SK-N-SH (cell line): ENCODE measurements at regions not wholly inside any gene's neighbourhood (a gene's known extent, or its start where the extent isn't known, plus 50 kb on each side); places are given as distances from the start of the nearest gene placed in this dataset.

Source experiments
- CTCF ChIA-PET: fragments of 300-600, 350-600 bp; formaldehyde crosslinking; extraction: SDS; loops from one replicate; lab custom pipeline; 2021; lab: Yijun Ruan, JAX
- POLR2A ChIA-PET: fragments of 350-600 bp; sonication (Branson Sonifier 250); formaldehyde crosslinking; extraction: SDS; loops from one replicate; lab custom pipeline; 2020; ENCODE audit warnings: antibody characterized with exemption, inconsistent platforms; lab: Yijun Ruan, JAX
- DNase-seq: peaks from one replicate; pipeline ENCODE4 v3.0.0; 2012
- H2AFZ ChIP-seq: fragments of 200-600 bp; sonication (generic); 2 replicates; pipeline ENCODE4 v1.8.1; 2016; ENCODE audit warnings: antibody characterized with exemption, mild to moderate bottlenecking, low read depth
- H3F3A ChIP-seq: fragments of 200-600 bp; sonication (generic); replicated peaks from 2 replicates; pipeline ENCODE3; 2016; ENCODE audit warnings: antibody characterized with exemption, mild to moderate bottlenecking; ENCODE audit not compliant: insufficient read depth
- H3K27ac ChIP-seq, 2 experiments: fragments of 200-500 bp in 1 of 2; fragments of 200-600 bp in 1 of 2; sonication (Bioruptor generic) in 1 of 2; sonication (generic), shearing (Covaris generic) in 1 of 2; 2 replicates each; pipeline versions ENCODE4 v1.5.1 to v1.6.1; 2014 to 2016; ENCODE audit warnings: low read depth in 2 of 2, inconsistent platforms in 1 of 2, low read length in 1 of 2, mild to moderate bottlenecking in 1 of 2, mixed read lengths in 1 of 2
- H3K27me3 ChIP-seq: fragments of 200-600 bp; sonication (generic), shearing (Covaris generic); 2 replicates; pipeline ENCODE4 v1.6.1; 2016; ENCODE audit warnings: mixed run types; ENCODE audit not compliant: insufficient read depth
- H3K36me3 ChIP-seq, 2 experiments: fragments of 200-500 bp in 1 of 2; fragments of 200-600 bp in 1 of 2; sonication (Bioruptor generic) in 1 of 2; sonication (generic) in 1 of 2; replicated peaks in 1 of 2; 2 replicates each; pipeline versions ENCODE3 to v1.5.1; 2014 to 2016; ENCODE audit warnings: low read length in 1 of 2, mild to moderate bottlenecking in 1 of 2; ENCODE audit not compliant: insufficient read depth in 2 of 2, control insufficient read depth in 1 of 2
- H3K4me1 ChIP-seq, 2 experiments: fragments of 200-500 bp in 1 of 2; fragments of 200-600 bp in 1 of 2; sonication (Bioruptor generic) in 1 of 2; sonication (generic), shearing (Covaris generic) in 1 of 2; 2 replicates each; pipeline versions ENCODE4 v1.5.1 to v1.6.1; 2014 to 2016; ENCODE audit warnings: low read depth in 1 of 2, low read length in 1 of 2, mixed run types in 1 of 2; ENCODE audit not compliant: insufficient read depth in 2 of 2, control insufficient read depth in 1 of 2
- H3K4me2 ChIP-seq: fragments of 200-600 bp; sonication (generic), shearing (Covaris generic); 2 replicates; pipeline ENCODE4 v1.6.1; 2017; ENCODE audit warnings: mixed run types
- H3K4me3 ChIP-seq, 2 experiments: fragments of 200-500 bp in 1 of 2; fragments of 200-600 bp in 1 of 2; sonication (Bioruptor generic) in 1 of 2; sonication (generic), shearing (Covaris generic) in 1 of 2; 2 replicates each; pipeline versions ENCODE4 v1.5.1 to v1.8.1; 2014 to 2016; ENCODE audit warnings: low read depth in 2 of 2, inconsistent platforms in 1 of 2, low read length in 1 of 2, mild to moderate bottlenecking in 1 of 2, mixed read lengths in 1 of 2, moderate library complexity in 1 of 2
- H3K79me2 ChIP-seq: fragments of 200-600 bp; sonication (generic); 2 replicates; pipeline ENCODE4 v1.8.1; 2017; ENCODE audit warnings: mild to moderate bottlenecking; ENCODE audit not compliant: insufficient read depth
- H3K9ac ChIP-seq: fragments of 200-600 bp; sonication (generic); 2 replicates; pipeline ENCODE4 v1.6.1; 2017; ENCODE audit warnings: mixed run types
- H3K9me2 ChIP-seq: fragments of 200-600 bp; sonication (generic); 2 replicates; pipeline ENCODE4 v1.6.1; 2017; ENCODE audit warnings: mixed run types
- H3K9me3 ChIP-seq: fragments of 200-600 bp; sonication (generic); 2 replicates; pipeline ENCODE4 v1.6.1; 2017; ENCODE audit warnings: mixed run types, mild to moderate bottlenecking, moderate library complexity
- H4K20me1 ChIP-seq: fragments of 200-600 bp; sonication (generic); 2 replicates; pipeline ENCODE4 v1.6.1; 2017; ENCODE audit warnings: mild to moderate bottlenecking, mixed run types; ENCODE audit not compliant: insufficient read depth
- ELF1 ChIP-seq: IDR thresholded peaks from 2 replicates; pipeline ENCODE4 v1.4.0; 2012
- EZH2phosphoT487 ChIP-seq: fragments of 200-600 bp; sonication (generic); IDR thresholded peaks from 2 replicates; pipeline ENCODE4 v1.6.1; 2017; ENCODE audit warnings: low read depth, mixed run types, mild to moderate bottlenecking, antibody characterized with exemption, moderate library complexity, borderline replicate concordance
- FOSL2 ChIP-seq: IDR thresholded peaks from 2 replicates; pipeline ENCODE4 v1.4.0; 2012; ENCODE audit warnings: low read depth, mild to moderate bottlenecking, moderate library complexity, borderline replicate concordance
- FOXJ3 ChIP-seq: sonication (generic); formaldehyde crosslinking; IDR thresholded peaks from 2 replicates; pipeline ENCODE4 v1.5.1; 2020; ENCODE audit warnings: mild to moderate bottlenecking, missing genetic modification reagents
- FOXM1 ChIP-seq: IDR thresholded peaks from 2 replicates; pipeline ENCODE4 v1.4.0; 2012; ENCODE audit warnings: low read depth, mild to moderate bottlenecking
- GATA2 ChIP-seq: sonication (generic); formaldehyde crosslinking; IDR thresholded peaks from 2 replicates; pipeline ENCODE4 v1.5.0; 2020; ENCODE audit warnings: mild to moderate bottlenecking, missing genetic modification reagents
- NRF1 ChIP-seq: IDR thresholded peaks from 2 replicates; pipeline ENCODE4 v1.6.1; 2012; ENCODE audit warnings: low read depth, mild to moderate bottlenecking, low read length
- POLR2AphosphoS5 ChIP-seq: IDR thresholded peaks from 2 replicates; pipeline ENCODE4 v1.6.1; 2012; ENCODE audit warnings: low read depth, low read length
- RFX5 ChIP-seq: IDR thresholded peaks from 2 replicates; pipeline ENCODE4 v1.6.1; 2012; ENCODE audit warnings: mild to moderate bottlenecking, improper control_type of control experiment, low read length
- SIN3A ChIP-seq: IDR thresholded peaks from 2 replicates; pipeline ENCODE4 v1.6.1; 2012; ENCODE audit warnings: low read depth, mild to moderate bottlenecking, low read length, moderate library complexity, borderline replicate concordance
- YY1 ChIP-seq: IDR thresholded peaks from 2 replicates; pipeline ENCODE4 v1.4.0; 2012; ENCODE audit warnings: low read depth, mild to moderate bottlenecking
- WGBS: methylation state at CpG from one replicate; pipeline ENCODE4 v1.1.6; 2017; ENCODE audit warnings: low lambda C conversion rate; 5-methylcytosine and 5-hydroxymethylcytosine counted together
- TF ChIP-seq, protein P1 (sequence below): IDR thresholded peaks from 2 replicates; pipeline ENCODE4 v1.4.0; 2012; ENCODE audit warnings: low read depth
- TF ChIP-seq, protein P2 (sequence below): IDR thresholded peaks from 2 replicates; pipeline ENCODE4 v1.4.0; 2012; ENCODE audit warnings: low read depth, borderline replicate concordance
- TF ChIP-seq, protein P3 (sequence below): IDR thresholded peaks from 2 replicates; pipeline ENCODE4 v1.6.1; 2012; ENCODE audit warnings: mild to moderate bottlenecking, low read depth, low read length, moderate library complexity
- TF ChIP-seq, protein P4 (sequence below): IDR thresholded peaks from 2 replicates; pipeline ENCODE4 v1.4.0; 2012; ENCODE audit warnings: low read depth, borderline replicate concordance

DNA sequence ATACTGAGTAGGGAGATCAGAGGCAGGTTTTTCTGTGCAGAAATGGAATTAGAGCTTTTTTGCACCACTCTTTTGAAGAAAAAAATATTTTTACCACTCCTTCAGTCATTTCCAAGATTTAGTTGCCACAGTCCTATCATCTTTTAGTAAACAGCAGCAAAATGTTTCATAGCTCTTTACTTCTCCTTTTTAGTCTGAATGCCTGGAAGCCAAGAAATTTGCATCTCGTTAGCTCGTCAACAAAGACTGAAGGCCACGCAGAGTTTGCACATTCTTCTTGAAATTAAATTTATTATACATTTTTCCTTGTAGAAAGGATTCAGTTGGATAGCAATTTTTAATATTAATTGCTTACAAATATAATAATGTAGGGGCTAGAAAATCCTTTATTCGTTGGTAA is 544.5 kb upstream of the ATP2B1 start:
- Histone ChIP-seq H3K9me2 (no peaks in the 10 kb centered on the region), H3K79me2 (no peaks in the 10 kb centered on the region), H3K27me3 (no peaks in the 10 kb centered on the region), H2AFZ (peak overlapping the region; percentile 73; the same call in 1 of the 2 replicates), H3K36me3 (no peaks in the 10 kb centered on the region), H4K20me1 (no peaks in the 10 kb centered on the region), H3F3A (no peaks in the 10 kb centered on the region), H3K27ac (peak overlapping the region in 1 of 2 experiments; percentile 53; a peak in 2 of 4 replicates), H3K4me1 (peaks cover 8 to 10% of the 10 kb centered on the region in 2 experiments; a peak in 2 of 4 replicates), H3K9me3 (no peaks in the 10 kb centered on the region), H3K4me3 (no peak overlapping the region), H3K4me2 (no peak overlapping the region), H3K9ac (no peak overlapping the region)
- TF ChIP-seq FOSL2: no peak
- no peak for TF ChIP-seq GATA2 (CRISPR knock-in tag)
- no peak for TF ChIP-seq EZH2phosphoT487
- no peak for TF ChIP-seq RFX5
- TF ChIP-seq, protein P1, sequence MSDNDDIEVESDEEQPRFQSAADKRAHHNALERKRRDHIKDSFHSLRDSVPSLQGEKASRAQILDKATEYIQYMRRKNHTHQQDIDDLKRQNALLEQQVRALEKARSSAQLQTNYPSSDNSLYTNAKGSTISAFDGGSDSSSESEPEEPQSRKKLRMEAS: no peak
- no peak for TF ChIP-seq YY1
- TF ChIP-seq, protein P2, sequence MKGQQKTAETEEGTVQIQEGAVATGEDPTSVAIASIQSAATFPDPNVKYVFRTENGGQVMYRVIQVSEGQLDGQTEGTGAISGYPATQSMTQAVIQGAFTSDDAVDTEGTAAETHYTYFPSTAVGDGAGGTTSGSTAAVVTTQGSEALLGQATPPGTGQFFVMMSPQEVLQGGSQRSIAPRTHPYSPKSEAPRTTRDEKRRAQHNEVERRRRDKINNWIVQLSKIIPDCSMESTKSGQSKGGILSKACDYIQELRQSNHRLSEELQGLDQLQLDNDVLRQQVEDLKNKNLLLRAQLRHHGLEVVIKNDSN: no peak
- DNase-seq: no peak
- ChIA-PET POLR2A (no interaction called here), CTCF (interaction anchor here (0.7 to 1.5 kb wide), 5 partner anchors 11 to 1236 kb away, joined by 3 to 4 read pairs (median 3); no protein-coding TSS in a partner anchor)
- 88% methylated on average over 4 of the region's 4 CpGs for WGBS

DNA sequence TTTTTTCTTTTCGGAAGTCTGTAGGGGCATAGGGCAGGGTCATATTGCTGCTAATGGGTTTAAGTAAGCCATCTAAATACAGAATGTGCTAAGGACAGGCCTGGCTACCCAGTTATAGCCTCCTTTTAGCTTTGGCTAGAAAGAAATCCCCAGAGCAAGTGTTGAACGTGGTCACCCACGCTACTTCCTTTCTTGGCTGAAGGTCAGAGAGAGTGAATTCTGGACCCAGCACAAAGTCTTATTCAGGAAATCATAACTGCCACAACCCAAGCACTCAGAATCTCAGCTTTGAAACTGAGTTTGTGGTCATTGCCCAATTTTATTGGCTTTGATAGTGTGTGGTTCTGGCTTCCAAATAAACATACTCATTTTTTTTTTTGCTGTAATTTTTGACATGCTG is 542.1 kb upstream of the ATP2B1 start:
- Histone ChIP-seq H3K4me2 (no peak overlapping the region), H3K9ac (no peak overlapping the region), H3K4me3 (no peak overlapping the region), H4K20me1 (no peaks in the 10 kb centered on the region), H2AFZ (no peak overlapping the region), H3K79me2 (no peaks in the 10 kb centered on the region), H3K27me3 (no peaks in the 10 kb centered on the region), H3F3A (no peaks in the 10 kb centered on the region), H3K36me3 (no peaks in the 10 kb centered on the region), H3K4me1 (peaks cover 8 to 10% of the 10 kb centered on the region in 2 experiments; a peak in 2 of 4 replicates), H3K27ac (no peak overlapping the region), H3K9me2 (no peaks in the 10 kb centered on the region), H3K9me3 (no peaks in the 10 kb centered on the region)
- 83% methylated on average over 3 of the region's 3 CpGs for WGBS
- TF ChIP-seq, protein P3, sequence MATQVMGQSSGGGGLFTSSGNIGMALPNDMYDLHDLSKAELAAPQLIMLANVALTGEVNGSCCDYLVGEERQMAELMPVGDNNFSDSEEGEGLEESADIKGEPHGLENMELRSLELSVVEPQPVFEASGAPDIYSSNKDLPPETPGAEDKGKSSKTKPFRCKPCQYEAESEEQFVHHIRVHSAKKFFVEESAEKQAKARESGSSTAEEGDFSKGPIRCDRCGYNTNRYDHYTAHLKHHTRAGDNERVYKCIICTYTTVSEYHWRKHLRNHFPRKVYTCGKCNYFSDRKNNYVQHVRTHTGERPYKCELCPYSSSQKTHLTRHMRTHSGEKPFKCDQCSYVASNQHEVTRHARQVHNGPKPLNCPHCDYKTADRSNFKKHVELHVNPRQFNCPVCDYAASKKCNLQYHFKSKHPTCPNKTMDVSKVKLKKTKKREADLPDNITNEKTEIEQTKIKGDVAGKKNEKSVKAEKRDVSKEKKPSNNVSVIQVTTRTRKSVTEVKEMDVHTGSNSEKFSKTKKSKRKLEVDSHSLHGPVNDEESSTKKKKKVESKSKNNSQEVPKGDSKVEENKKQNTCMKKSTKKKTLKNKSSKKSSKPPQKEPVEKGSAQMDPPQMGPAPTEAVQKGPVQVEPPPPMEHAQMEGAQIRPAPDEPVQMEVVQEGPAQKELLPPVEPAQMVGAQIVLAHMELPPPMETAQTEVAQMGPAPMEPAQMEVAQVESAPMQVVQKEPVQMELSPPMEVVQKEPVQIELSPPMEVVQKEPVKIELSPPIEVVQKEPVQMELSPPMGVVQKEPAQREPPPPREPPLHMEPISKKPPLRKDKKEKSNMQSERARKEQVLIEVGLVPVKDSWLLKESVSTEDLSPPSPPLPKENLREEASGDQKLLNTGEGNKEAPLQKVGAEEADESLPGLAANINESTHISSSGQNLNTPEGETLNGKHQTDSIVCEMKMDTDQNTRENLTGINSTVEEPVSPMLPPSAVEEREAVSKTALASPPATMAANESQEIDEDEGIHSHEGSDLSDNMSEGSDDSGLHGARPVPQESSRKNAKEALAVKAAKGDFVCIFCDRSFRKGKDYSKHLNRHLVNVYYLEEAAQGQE: no peak
- TF ChIP-seq, protein P4, sequence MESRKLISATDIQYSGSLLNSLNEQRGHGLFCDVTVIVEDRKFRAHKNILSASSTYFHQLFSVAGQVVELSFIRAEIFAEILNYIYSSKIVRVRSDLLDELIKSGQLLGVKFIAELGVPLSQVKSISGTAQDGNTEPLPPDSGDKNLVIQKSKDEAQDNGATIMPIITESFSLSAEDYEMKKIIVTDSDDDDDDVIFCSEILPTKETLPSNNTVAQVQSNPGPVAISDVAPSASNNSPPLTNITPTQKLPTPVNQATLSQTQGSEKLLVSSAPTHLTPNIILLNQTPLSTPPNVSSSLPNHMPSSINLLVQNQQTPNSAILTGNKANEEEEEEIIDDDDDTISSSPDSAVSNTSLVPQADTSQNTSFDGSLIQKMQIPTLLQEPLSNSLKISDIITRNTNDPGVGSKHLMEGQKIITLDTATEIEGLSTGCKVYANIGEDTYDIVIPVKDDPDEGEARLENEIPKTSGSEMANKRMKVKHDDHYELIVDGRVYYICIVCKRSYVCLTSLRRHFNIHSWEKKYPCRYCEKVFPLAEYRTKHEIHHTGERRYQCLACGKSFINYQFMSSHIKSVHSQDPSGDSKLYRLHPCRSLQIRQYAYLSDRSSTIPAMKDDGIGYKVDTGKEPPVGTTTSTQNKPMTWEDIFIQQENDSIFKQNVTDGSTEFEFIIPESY: no peak
- no peak for TF ChIP-seq FOXM1
- TF ChIP-seq FOXJ3: no peak
- TF ChIP-seq SIN3A: no peak
- no peak for TF ChIP-seq ELF1
- TF ChIP-seq NRF1: no peak
- TF ChIP-seq POLR2AphosphoS5: no peak
- CTCF ChIA-PET: interaction anchor here (0.6 to 1.1 kb wide), 3 partner anchors 17 to 632 kb away, joined by 3 read pairs; no protein-coding TSS in a partner anchor
- POLR2A ChIA-PET: no interaction called here
- no peak for DNase-seq
